Neural progenitor cell (in vitro differentiated cells): ENCODE measurements at regions not wholly inside any gene's neighbourhood (a gene's known extent, or its start where the extent isn't known, plus 50 kb on each side); places are given as distances from the start of the nearest gene placed in this dataset.

ENCODE experiments used
- EZH2 ChIP-seq: fragments of 200-600 bp; sonication (generic); IDR thresholded peaks from 2 replicates; pipeline ENCODE4 v1.6.1; 2017; ENCODE audit warnings: antibody characterized with exemption, mild to moderate bottlenecking, moderate library complexity
- EZH2phosphoT487 ChIP-seq: fragments of 200-600 bp; sonication (generic); IDR thresholded peaks from 2 replicates; pipeline ENCODE4 v1.6.1; 2017; ENCODE audit warnings: antibody characterized with exemption
- TF ChIP-seq, protein P1 (sequence below): fragments of 200-600 bp; sonication (generic); IDR thresholded peaks from 2 replicates; pipeline ENCODE4 v1.5.1; 2017; ENCODE audit warnings: antibody characterized with exemption, mild to moderate bottlenecking

GRCh38 chr2:147094077-147094476 lies 750.8 kb upstream of the ACVR2A start:
- TF ChIP-seq, protein P1, sequence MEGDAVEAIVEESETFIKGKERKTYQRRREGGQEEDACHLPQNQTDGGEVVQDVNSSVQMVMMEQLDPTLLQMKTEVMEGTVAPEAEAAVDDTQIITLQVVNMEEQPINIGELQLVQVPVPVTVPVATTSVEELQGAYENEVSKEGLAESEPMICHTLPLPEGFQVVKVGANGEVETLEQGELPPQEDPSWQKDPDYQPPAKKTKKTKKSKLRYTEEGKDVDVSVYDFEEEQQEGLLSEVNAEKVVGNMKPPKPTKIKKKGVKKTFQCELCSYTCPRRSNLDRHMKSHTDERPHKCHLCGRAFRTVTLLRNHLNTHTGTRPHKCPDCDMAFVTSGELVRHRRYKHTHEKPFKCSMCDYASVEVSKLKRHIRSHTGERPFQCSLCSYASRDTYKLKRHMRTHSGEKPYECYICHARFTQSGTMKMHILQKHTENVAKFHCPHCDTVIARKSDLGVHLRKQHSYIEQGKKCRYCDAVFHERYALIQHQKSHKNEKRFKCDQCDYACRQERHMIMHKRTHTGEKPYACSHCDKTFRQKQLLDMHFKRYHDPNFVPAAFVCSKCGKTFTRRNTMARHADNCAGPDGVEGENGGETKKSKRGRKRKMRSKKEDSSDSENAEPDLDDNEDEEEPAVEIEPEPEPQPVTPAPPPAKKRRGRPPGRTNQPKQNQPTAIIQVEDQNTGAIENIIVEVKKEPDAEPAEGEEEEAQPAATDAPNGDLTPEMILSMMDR, result no peak
- TF ChIP-seq EZH2 (no peak), EZH2phosphoT487 (no peak)
